ENCODE measurements at regions not wholly inside any gene's neighbourhood (a gene's known extent, or its start where the extent isn't known, plus 50 kb on each side); places are given as distances from the start of the nearest gene placed in this dataset.
"Not testable (repeated sequence)": the region's sequence is repeated elsewhere in the genome, so short reads cannot be mapped to it uniquely, and the experiment has no call there.

DNA sequence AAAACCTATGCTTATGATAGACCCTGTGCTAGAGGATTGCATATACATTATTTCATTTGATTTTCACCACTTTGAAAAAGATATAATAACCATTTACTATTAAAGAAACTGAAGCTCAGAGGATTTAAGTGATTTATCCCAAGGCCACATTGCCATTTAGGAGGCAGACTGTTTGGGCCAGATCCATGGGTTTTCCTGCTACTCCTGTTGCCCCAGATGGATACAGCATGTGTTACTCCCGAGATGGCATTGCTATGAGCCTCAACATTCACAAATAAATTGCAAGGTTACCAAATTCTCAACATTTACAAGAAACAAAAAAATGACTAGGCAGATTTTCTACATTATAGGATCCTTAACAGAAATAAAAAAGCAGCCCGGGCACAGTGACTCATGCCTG is 322.1 kb upstream of the SOX9 start:
- TF ChIP-seq, protein P1, sequence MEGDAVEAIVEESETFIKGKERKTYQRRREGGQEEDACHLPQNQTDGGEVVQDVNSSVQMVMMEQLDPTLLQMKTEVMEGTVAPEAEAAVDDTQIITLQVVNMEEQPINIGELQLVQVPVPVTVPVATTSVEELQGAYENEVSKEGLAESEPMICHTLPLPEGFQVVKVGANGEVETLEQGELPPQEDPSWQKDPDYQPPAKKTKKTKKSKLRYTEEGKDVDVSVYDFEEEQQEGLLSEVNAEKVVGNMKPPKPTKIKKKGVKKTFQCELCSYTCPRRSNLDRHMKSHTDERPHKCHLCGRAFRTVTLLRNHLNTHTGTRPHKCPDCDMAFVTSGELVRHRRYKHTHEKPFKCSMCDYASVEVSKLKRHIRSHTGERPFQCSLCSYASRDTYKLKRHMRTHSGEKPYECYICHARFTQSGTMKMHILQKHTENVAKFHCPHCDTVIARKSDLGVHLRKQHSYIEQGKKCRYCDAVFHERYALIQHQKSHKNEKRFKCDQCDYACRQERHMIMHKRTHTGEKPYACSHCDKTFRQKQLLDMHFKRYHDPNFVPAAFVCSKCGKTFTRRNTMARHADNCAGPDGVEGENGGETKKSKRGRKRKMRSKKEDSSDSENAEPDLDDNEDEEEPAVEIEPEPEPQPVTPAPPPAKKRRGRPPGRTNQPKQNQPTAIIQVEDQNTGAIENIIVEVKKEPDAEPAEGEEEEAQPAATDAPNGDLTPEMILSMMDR (IDR thresholded peaks at IDR 0.05; ENCODE audit: low read depth, low read length, missing control alignments): no peak
- no peak for DNase-seq (ENCODE audit: low read depth)
- no peak overlapping the region for H3K4me3 ChIP-seq (ENCODE audit: low read depth, low read length)
- in situ Hi-C loops (cut with HindIII; ENCODE audit: low sequenced_read_pairs): no loop called here

DNA sequence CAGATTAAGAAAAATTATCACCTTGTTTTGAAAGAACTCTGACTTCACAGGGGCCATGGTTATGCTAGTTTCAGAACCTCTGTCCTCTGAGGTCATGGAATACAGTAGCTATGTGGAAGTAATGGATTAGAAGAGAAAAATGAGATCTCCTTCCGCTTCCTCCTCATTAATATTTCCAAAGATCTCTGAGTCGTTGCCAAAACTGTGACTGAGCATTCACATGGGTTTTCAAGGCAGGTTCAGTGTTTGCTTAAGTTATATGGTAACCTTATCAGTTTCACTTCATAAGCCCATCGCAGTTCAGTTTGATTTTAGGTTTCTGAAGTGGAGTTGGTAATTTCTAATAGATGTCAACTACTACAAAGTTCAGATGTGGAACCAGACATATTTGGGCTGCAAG is 321.2 kb upstream of the SOX9 start:
- no peak for DNase-seq (ENCODE audit: low read depth)
- no peak overlapping the region for H3K4me3 ChIP-seq (ENCODE audit: low read depth, low read length)
- TF ChIP-seq, protein P1 (IDR thresholded peaks at IDR 0.05; ENCODE audit: low read depth, low read length, missing control alignments): no peak
- in situ Hi-C loops (cut with HindIII; ENCODE audit: low sequenced_read_pairs): no loop called here

DNA sequence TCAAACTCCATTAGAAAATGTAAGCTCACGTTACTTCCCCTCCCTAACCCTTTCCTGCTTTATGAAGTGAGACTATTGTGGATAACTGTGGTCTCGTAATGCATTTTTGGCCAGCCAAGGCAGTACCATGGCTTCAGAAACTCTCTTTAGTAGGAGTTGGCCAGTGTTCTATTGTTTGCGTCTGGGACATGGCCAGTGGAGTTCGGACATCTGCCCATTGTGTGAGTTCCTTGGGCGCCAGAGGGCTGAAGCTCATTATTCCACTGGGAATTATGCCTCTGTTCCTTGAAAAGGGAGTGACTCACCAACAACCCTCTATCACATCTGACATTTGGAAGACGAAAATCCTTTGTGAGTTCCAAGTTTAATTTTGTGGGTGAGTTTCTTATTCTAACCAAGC is 319.5 kb upstream of the SOX9 start:
- DNase-seq (ENCODE audit: low read depth): peak; percentile 91
- in situ Hi-C loops (cut with HindIII; ENCODE audit: low sequenced_read_pairs): no loop called here
- H3K4me3 ChIP-seq (ENCODE audit: low read depth, low read length): no peak overlapping the region
- TF ChIP-seq, protein P1 (IDR thresholded peaks at IDR 0.05; ENCODE audit: low read depth, low read length, missing control alignments): no peak

DNA sequence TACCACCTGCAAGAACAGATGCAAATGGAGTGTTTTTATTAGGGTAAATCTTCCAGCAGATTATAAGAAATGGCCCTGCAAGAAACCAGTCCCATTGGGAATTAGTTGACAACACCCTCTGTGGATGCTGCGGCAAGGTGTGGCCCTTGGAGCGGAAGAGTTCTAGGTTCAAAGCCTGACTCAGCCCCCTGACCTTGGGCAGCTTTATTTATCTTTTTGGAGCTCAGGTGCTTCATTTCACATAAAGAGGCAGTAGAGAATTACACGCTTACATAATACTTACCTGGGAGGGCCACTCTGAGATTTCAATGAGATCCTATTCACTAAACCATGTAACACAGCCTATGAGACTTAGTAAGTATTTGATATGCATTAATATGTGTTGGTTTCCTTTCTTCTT is 318.2 kb upstream of the SOX9 start:
- H3K4me3 ChIP-seq (ENCODE audit: low read depth, low read length): no peak overlapping the region
- TF ChIP-seq, protein P1 (IDR thresholded peaks at IDR 0.05; ENCODE audit: low read depth, low read length, missing control alignments): no peak
- no peak for DNase-seq (ENCODE audit: low read depth)
- in situ Hi-C loops (cut with HindIII; ENCODE audit: low sequenced_read_pairs): no loop called here

DNA sequence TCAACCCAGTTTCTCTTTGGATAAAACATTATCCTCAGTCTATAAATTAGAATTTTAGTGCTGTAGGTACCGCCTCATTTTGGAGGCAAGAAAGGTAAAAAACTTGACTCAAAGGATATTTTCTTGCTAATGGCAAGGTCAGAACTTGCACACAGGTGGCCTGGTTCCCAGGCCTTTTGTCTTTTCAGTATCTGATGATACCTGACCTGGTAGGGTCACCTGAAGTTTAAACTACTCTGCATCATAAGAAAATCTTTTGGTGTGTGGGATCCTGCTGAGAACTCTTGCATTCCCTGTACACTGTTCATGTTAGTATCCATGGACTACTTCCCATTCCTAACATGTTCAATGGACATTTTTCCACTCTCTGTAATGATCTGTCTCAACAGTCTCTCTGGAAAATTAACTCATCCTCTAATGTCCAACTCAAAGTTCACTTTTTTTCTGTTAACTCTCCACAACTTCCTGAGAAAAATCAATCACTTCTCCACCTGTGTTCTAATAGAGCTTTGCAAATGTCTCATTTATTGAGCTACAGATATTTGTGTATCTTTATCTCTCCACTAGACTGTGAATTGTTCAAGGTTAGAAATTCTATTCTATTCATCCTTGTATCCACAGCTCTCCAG is 317.1 kb upstream of the SOX9 start:
- in situ Hi-C loops (cut with HindIII; ENCODE audit: low sequenced_read_pairs): no loop called here
- DNase-seq (ENCODE audit: low read depth): no peak
- TF ChIP-seq, protein P1 (IDR thresholded peaks at IDR 0.05; ENCODE audit: low read depth, low read length, missing control alignments): no peak
- no peak overlapping the region for H3K4me3 ChIP-seq (ENCODE audit: low read depth, low read length)

DNA sequence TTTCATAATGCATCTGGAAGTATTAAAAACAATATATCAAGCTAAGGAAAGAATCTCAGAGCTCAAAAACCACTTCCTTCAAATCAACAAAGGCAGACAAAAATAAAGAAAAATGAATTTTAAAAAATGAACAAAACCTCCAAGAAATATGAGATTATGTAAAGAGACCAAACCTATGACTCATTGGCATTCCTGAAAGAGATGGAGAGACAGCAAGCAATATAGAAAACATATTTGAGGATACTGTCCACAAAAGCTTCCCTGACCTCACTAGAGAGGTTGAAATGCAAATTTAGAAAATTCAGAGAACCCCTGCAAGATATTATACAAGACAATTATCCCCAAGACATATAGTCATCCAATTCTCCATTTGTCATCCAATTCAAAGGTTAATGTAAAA is 311.3 kb upstream of the SOX9 start:
- TF ChIP-seq, protein P1 (IDR thresholded peaks at IDR 0.05; ENCODE audit: low read depth, low read length, missing control alignments): no peak
- H3K4me3 ChIP-seq (ENCODE audit: low read depth, low read length): no peak overlapping the region
- DNase-seq (ENCODE audit: low read depth): no peak
- in situ Hi-C loops (cut with HindIII; ENCODE audit: low sequenced_read_pairs): no loop called here

DNA sequence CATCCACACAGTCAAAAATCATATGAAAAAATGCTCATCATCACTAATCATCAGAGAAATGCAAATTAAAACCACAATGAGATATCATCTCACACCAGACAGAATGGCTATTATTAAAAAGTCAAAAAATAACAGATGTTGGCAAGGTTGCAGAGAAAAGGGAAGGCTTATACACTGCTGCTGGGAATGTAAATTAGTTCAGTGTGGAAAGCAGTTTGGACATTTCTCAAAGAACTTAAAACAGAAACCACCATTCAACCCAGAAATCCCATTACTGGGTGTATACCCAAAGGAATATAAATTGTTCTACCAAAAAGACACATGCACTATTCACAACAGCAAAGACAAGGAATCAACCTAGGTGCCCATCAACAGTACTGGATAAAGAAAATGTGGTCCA is 307.0 kb upstream of the SOX9 start:
- H3K4me3 ChIP-seq (ENCODE audit: low read depth, low read length); DNase-seq (ENCODE audit: low read depth); in situ Hi-C loops (cut with HindIII; ENCODE audit: low sequenced_read_pairs): not testable (repeated sequence)

Measured in astrocyte of the cerebellum (primary cell).